ENCODE measurements at regions not wholly inside any gene's neighbourhood (a gene's known extent, or its start where the extent isn't known, plus 50 kb on each side); places are given as distances from the start of the nearest gene placed in this dataset.

DNA sequence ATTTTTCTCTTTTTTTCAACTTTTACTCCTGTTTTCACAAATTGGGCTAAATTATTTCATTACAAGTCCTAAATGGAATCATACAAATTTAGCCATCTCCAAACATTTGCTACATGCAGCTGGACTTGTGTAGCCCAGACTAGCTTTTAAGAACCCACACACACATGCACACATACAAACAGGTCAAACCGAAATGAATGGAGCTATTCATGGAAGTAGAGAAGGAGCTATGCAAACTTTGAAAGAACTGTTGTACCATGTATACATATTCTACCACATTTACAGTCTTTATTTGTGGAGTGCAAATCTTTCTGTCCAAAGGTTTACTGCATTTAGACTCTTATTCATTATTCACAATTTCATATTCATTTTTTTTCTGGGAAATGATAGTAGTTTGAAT is 189.1 kb upstream of the RNPC3 start:
- H3K4me3 ChIP-seq = no peak overlapping the region
- Mint-ChIP-seq H3K27me3 (ENCODE audit: insufficient read depth, low read depth, poor library complexity) (no peaks in the 10 kb centered on the region), H3K36me3 (ENCODE audit: low read depth) (no peaks in the 10 kb centered on the region), H3K4me3 (no peak overlapping the region), H3K27ac (no peak overlapping the region), H3K9me3 (no peaks in the 10 kb centered on the region), H3K4me1 (no peaks in the 10 kb centered on the region)
- no peaks in the 10 kb centered on the region for H3K27me3 ChIP-seq (ENCODE audit: insufficient read depth)
- H3K79me2 ChIP-seq (replicated peaks; ENCODE audit: insufficient read depth) = no peaks in the 10 kb centered on the region
- H3K4me1 ChIP-seq (ENCODE audit: insufficient read depth) = no peaks in the 10 kb centered on the region
- H4K20me1 ChIP-seq (replicated peaks; ENCODE audit: insufficient read depth) = no peaks in the 10 kb centered on the region
- no peaks in the 10 kb centered on the region for H3K9me2 ChIP-seq (ENCODE audit: insufficient read depth)
- no peaks in the 10 kb centered on the region for H3F3A ChIP-seq (replicated peaks; ENCODE audit: low read depth)
- TF ChIP-seq ETS1 (IDR thresholded peaks at IDR 0.05) = no peak
- TF ChIP-seq EZH2phosphoT487 (IDR thresholded peaks at IDR 0.05; ENCODE audit: unreplicated experiment) = no peak
- no peak for TF ChIP-seq ZNF114 (CRISPR knock-in tag; IDR thresholded peaks at IDR 0.05)
- no peak for TF ChIP-seq ZNF462 (CRISPR knock-in tag; IDR thresholded peaks at IDR 0.05)
- TF ChIP-seq NANOG (IDR thresholded peaks at IDR 0.05; ENCODE audit: borderline replicate concordance) = no peak
- no peak for TF ChIP-seq CTCF (conservative IDR thresholded peaks at IDR 0.05; ENCODE audit: low read depth in 2 of 2)
- TF ChIP-seq CREB1 (CRISPR knock-in tag; IDR thresholded peaks at IDR 0.05; ENCODE audit: low read depth) = no peak
- no peak for TF ChIP-seq ZNF331 (CRISPR knock-in tag; IDR thresholded peaks at IDR 0.05; ENCODE audit: low read depth)
- no peak for TF ChIP-seq POLR2AphosphoS5 (IDR thresholded peaks at IDR 0.05; ENCODE audit: low read depth)
- H2AFZ ChIP-seq = no peak overlapping the region
- no peak overlapping the region for H3K4me2 ChIP-seq
- ATAC-seq = no peak
- no peaks in the 10 kb centered on the region for H3K36me3 ChIP-seq (ENCODE audit: insufficient read depth)
- H3K27ac ChIP-seq (ENCODE audit: low read depth) = no peak overlapping the region
- no peak for DNase-seq (ENCODE audit: low spot score)
